ENCODE measurements at regions not wholly inside any gene's neighbourhood (a gene's known extent, or its start where the extent isn't known, plus 50 kb on each side); places are given as distances from the start of the nearest gene placed in this dataset.

GRCh38 chr6:126824226-126824625 is 294.2 kb upstream of the RSPO3 start:
- TF ChIP-seq CTCF (IDR thresholded peaks at IDR 0.05; ENCODE audit: low read depth, low read length, poor library complexity, severe bottlenecking) (no peak), EZH2phosphoT487 (IDR thresholded peaks at IDR 0.05; ENCODE audit: borderline replicate concordance, low read length) (no peak)
